K562 (cell line): ENCODE measurements at regions not wholly inside any gene's neighbourhood (a gene's known extent, or its start where the extent isn't known, plus 50 kb on each side); places are given as distances from the start of the nearest gene placed in this dataset.

Experiments
- ATAC-seq: fragments of 200-7000 bp; cut with Tn5 transposase; 3 replicates; pipeline ENCODE4 v1.9.1; 2020; ENCODE audit warnings: moderate library complexity
- BruUV-seq: library from RNA; stranded (reverse); fragments of 400-500 nt; replicated peaks from 2 replicates; lab custom pipeline; 2021; lab: Mats Ljungman, UMichigan
- CTCF ChIA-PET: fragments of 300-600 bp; formaldehyde crosslinking; extraction: SDS; loops from one replicate; lab custom pipeline; 2021; ENCODE audit warnings: low intra/inter-chr PET ratio; lab: Yijun Ruan, JAX
- POLR2A ChIA-PET: fragments of 300-600, 350-650 bp; sonication (Branson Sonifier 250); formaldehyde crosslinking; extraction: SDS; loops from one replicate; lab custom pipeline; 2021; ENCODE audit warnings: antibody characterized with exemption, inconsistent platforms; lab: Yijun Ruan, JAX
- DNase-seq, 4 experiments: peaks; one replicate each; pipeline versions ENCODE4 v3.0.0 to v3.0.0-alpha.2; 2011 to 2018; ENCODE audit warnings: low spot score in 3 of 4, mixed read lengths in 3 of 4; ENCODE audit errors: extremely low read depth in 1 of 4
- FAIRE-seq: peaks from 2 replicates; lab custom pipeline; 2011; peaks lifted over from hg19 to GRCh38; lab: Jason Lieb, UNC
- H2AFZ ChIP-seq: 2 replicates; pipeline ENCODE4 v1.6.0; 2011; ENCODE audit warnings: low read depth, low read length, control low read depth, inconsistent platforms
- H3K27ac ChIP-seq: fragments of 200-600 bp; 3 replicates; pipeline ENCODE4 v1.8.0; 2011; ENCODE audit warnings: low read depth, mild to moderate bottlenecking, control low read depth, inconsistent platforms, low read length, moderate library complexity, mixed read lengths; ENCODE audit errors: extremely low read depth
- H3K27me3 ChIP-seq, 2 experiments: fragments of 300-600 bp in 1 of 2; 2 replicates in 1 of 2; 3 replicates in 1 of 2; pipeline versions ENCODE4 v1.6.0 to v1.8.0; 2011; ENCODE audit warnings: inconsistent platforms in 2 of 2, low read length in 2 of 2, mild to moderate bottlenecking in 1 of 2, mixed read lengths in 1 of 2, moderate library complexity in 1 of 2; ENCODE audit not compliant: control insufficient read depth in 2 of 2, insufficient read depth in 2 of 2
- H3K36me3 ChIP-seq: fragments of 300-600 bp; 3 replicates; pipeline ENCODE4 v1.8.0; 2011; ENCODE audit warnings: mild to moderate bottlenecking, low read length, inconsistent platforms; ENCODE audit not compliant: control insufficient read depth, insufficient read depth
- H3K4me1 ChIP-seq, 2 experiments: fragments of 200-600 bp in 1 of 2; replicated peaks in 1 of 2; 2 replicates in 1 of 2; 3 replicates in 1 of 2; pipeline versions ENCODE4 v1.5.1 to v1.8.0; 2011; ENCODE audit warnings: inconsistent platforms in 2 of 2, low read length in 2 of 2, mild to moderate bottlenecking in 1 of 2, mixed read lengths in 1 of 2, moderate library complexity in 1 of 2; ENCODE audit not compliant: control insufficient read depth in 2 of 2, insufficient read depth in 2 of 2
- H3K4me2 ChIP-seq: 2 replicates; pipeline ENCODE4 v1.6.1; 2011; ENCODE audit warnings: low read length, control low read depth, inconsistent platforms, mixed read lengths; ENCODE audit not compliant: insufficient read depth
- H3K4me3 ChIP-seq: fragments of 200-600 bp; sonication (generic), shearing (Covaris generic); 2 replicates; pipeline ENCODE4 v1.5.1; 2016; ENCODE audit warnings: control low read depth, inconsistent platforms
- H3K79me2 ChIP-seq: fragments of 200-600 bp; 3 replicates; pipeline ENCODE4 v1.8.0; 2011; ENCODE audit warnings: low read length, inconsistent platforms; ENCODE audit not compliant: control insufficient read depth, insufficient read depth
- H3K9ac ChIP-seq, 2 experiments: 2 replicates each; pipeline versions ENCODE4 v1.6.0 to v1.6.1; 2011; ENCODE audit warnings: low read depth in 2 of 2, low read length in 2 of 2, control low read depth in 1 of 2, inconsistent platforms in 1 of 2, mild to moderate bottlenecking in 1 of 2, mixed read lengths in 1 of 2; ENCODE audit not compliant: insufficient read depth in 1 of 2
- H3K9me1 ChIP-seq: one replicate; pipeline ENCODE4 v1.6.0; 2011; ENCODE audit warnings: inconsistent platforms, mild to moderate bottlenecking, low read length, moderate library complexity; ENCODE audit not compliant: control insufficient read depth, insufficient read depth
- H3K9me3 ChIP-seq: replicated peaks from 2 replicates; pipeline ENCODE4 v1.5.1; 2011; ENCODE audit warnings: low read depth, low read length, inconsistent platforms; ENCODE audit not compliant: control insufficient read depth, insufficient read depth
- H4K20me1 ChIP-seq: replicated peaks from 2 replicates; pipeline ENCODE4 v1.6.1; 2011; ENCODE audit warnings: low read length, inconsistent platforms, mixed read lengths; ENCODE audit not compliant: control insufficient read depth, insufficient read depth
- ATF2 ChIP-seq: sonication (generic); formaldehyde crosslinking; IDR thresholded peaks from 2 replicates; pipeline ENCODE4 v1.8.1; 2022; ENCODE audit warnings: missing genetic modification reagents
- BMI1 ChIP-seq: fragments of 150-350 bp; IDR thresholded peaks from 2 replicates; pipeline ENCODE4 v1.6.1; 2014; ENCODE audit warnings: low read length
- FOXJ2 ChIP-seq: fragments of 200-800 bp; sonication (Bioruptor generic); IDR thresholded peaks from 2 replicates; pipeline ENCODE4 v1.6.1; 2016; ENCODE audit warnings: missing genetic modification characterization, missing compliant biosample characterization
- HMBOX1 ChIP-seq: sonication (generic); IDR thresholded peaks from 2 replicates; pipeline ENCODE4 v1.6.1; 2016
- ID3 ChIP-seq, 2 experiments: fragments of 250-450 bp in 1 of 2; fragments of 450-650 bp in 1 of 2; sonication (Bioruptor Pico) in 1 of 2; IDR thresholded peaks; 2 replicates each; pipeline versions ENCODE4 v1.6.1 to v1.8.0; 2016 to 2021; ENCODE audit warnings: mild to moderate bottlenecking in 2 of 2, moderate library complexity in 2 of 2, missing compliant biosample characterization in 1 of 2, missing genetic modification characterization in 1 of 2
- IRF1 ChIP-seq: sonication (generic); formaldehyde crosslinking; IDR thresholded peaks from 2 replicates; pipeline ENCODE4 v1.8.0; 2022; ENCODE audit warnings: missing genetic modification reagents, mild to moderate bottlenecking, borderline replicate concordance
- MCM3 ChIP-seq: fragments of 450-650 bp; IDR thresholded peaks from 2 replicates; pipeline ENCODE4 v1.6.1; 2016
- MTA1 ChIP-seq: fragments of 450-650 bp; IDR thresholded peaks from 2 replicates; pipeline ENCODE4 v1.6.1; 2017; ENCODE audit warnings: borderline replicate concordance
- PRPF4 ChIP-seq: fragments of 200-400 bp; formaldehyde crosslinking; IDR thresholded peaks from one replicate; pipeline ENCODE4 v1.6.1; 2017; ENCODE audit warnings: low read length, low read depth, mild to moderate bottlenecking; ENCODE audit not compliant: insufficient read depth, poor library complexity, severe bottlenecking
- STAG1 ChIP-seq: sonication (generic); formaldehyde crosslinking; IDR thresholded peaks from 2 replicates; pipeline ENCODE4 v1.5.0; 2020; ENCODE audit warnings: missing genetic modification reagents, borderline replicate concordance
- TEAD1 ChIP-seq, 2 experiments: fragments of 450-650 bp in 1 of 2; sonication (generic) in 1 of 2; formaldehyde crosslinking; IDR thresholded peaks; 2 replicates each; pipeline versions ENCODE4 v1.4.0 to v1.8.0; 2020 to 2022; ENCODE audit warnings: mild to moderate bottlenecking in 2 of 2, missing genetic modification reagents in 1 of 2
- TFE3 ChIP-seq: fragments of 450-650 bp; formaldehyde crosslinking; IDR thresholded peaks from 2 replicates; pipeline ENCODE4 v1.4.0; 2020; ENCODE audit warnings: mild to moderate bottlenecking, mixed read lengths
- ZFPM2 ChIP-seq: fragments of 250-450 bp; sonication (Bioruptor Pico); IDR thresholded peaks from 2 replicates; pipeline ENCODE4 v1.5.1; 2022; ENCODE audit warnings: mild to moderate bottlenecking
- ZKSCAN1 ChIP-seq: fragments of 150-350 bp; IDR thresholded peaks from 2 replicates; pipeline ENCODE4 v1.6.1; 2016; ENCODE audit warnings: low read depth, low read length
- ZNF174 ChIP-seq: fragments of 250-450 bp; sonication (Bioruptor Pico); IDR thresholded peaks from 2 replicates; pipeline ENCODE4 v1.4.0; 2020; ENCODE audit warnings: mild to moderate bottlenecking
- WGBS: fragments of 100-300 bp; shearing (Covaris generic); methylation state at CpG from one replicate; pipeline ENCODE4 v1.1.6; 2016; ENCODE audit warnings: low coverage, mixed read lengths; ENCODE audit not compliant: insufficient coverage; ENCODE audit errors: missing lambda C conversion rate; 5-methylcytosine and 5-hydroxymethylcytosine counted together
- in situ Hi-C: fragments of 300-500 bp; cut with MboI; formaldehyde crosslinking; loops from 4 replicates; pipeline ENCODE4 v1.15.0; 2018; ENCODE audit warnings: inconsistent platforms, mixed read lengths
- intact Hi-C: fragments of 100-400 bp; cut with micrococcal nuclease; formaldehyde crosslinking; loops from 2 replicates; pipeline ENCODE4 v1.14.2; 2022

GRCh38 chr12:34163443-34163842 is 141.1 kb downstream of the ALG10 start:
- Histone ChIP-seq H3K9me3 (no peaks in the 10 kb centered on the region), H2AFZ (no peak overlapping the region), H3K4me1 (no peaks in the 10 kb centered on the region; a peak in 1 of 5 replicates), H3K9me1 (no peaks in the 10 kb centered on the region), H3K4me2 (no peak overlapping the region), H4K20me1 (no peaks in the 10 kb centered on the region), H3K4me3 (no peak overlapping the region), H3K9ac (no peak overlapping the region), H3K27ac (no peak overlapping the region), H3K27me3 (no peaks in the 10 kb centered on the region), H3K79me2 (no peaks in the 10 kb centered on the region), H3K36me3 (no peaks in the 10 kb centered on the region)
- POLR2A ChIA-PET = no interaction called here
- TF ChIP-seq ZNF174 (CRISPR knock-in tag) (no peak), HMBOX1 (no peak), TFE3 (CRISPR knock-in tag) (no peak), TEAD1 (CRISPR knock-in tag; IDR thresholded peaks at IDR 0.05) (no peak), MCM3 (no peak), STAG1 (CRISPR knock-in tag) (no peak), ATF2 (no peak), PRPF4 (no peak), ZKSCAN1 (no peak), ZFPM2 (no peak), MTA1 (no peak), IRF1 (CRISPR knock-in tag) (no peak), BMI1 (no peak), FOXJ2 (no peak), ID3 (CRISPR knock-in tag; IDR thresholded peaks at IDR 0.05) (no peak), ID3 (tag; IDR thresholded peaks at IDR 0.05) (no peak)
- FAIRE-seq = no peak
- no peak for ATAC-seq
- intact Hi-C loops (no loop called here), in situ Hi-C loops (no loop called here)
- CTCF ChIA-PET = no interaction called here
- no peak for DNase-seq
- 17% methylated on average over 1 of the region's 1 CpG for WGBS
- no TSS peak for BruUV-seq
